Stomach (tissue), 8 donors: ENCODE measurements at regions not wholly inside any gene's neighbourhood (a gene's known extent, or its start where the extent isn't known, plus 50 kb on each side); places are given as distances from the start of the nearest gene placed in this dataset.

Experiments used
- DNase-seq, 2 donors: peaks; one replicate each; pipeline versions ENCODE4 v3.0.0 to v3.0.0-alpha.2; 2013 to 2019
- H3K27ac ChIP-seq, 5 donors: fragments of 200-600 bp in 4 of 5; sonication (generic) in 4 of 5; one replicate each; pipeline ENCODE4 v1.5.1; 2013 to 2019; ENCODE audit warnings: mild to moderate bottlenecking in 1 of 5, moderate library complexity in 1 of 5
- H3K27me3 ChIP-seq, 3 donors: fragments of 200-600 bp; sonication (generic); one replicate each; pipeline ENCODE4 v1.5.1; 2017 to 2019; ENCODE audit warnings: mixed run types in 1 of 3
- H3K36me3 ChIP-seq, 4 donors: fragments of 200-600 bp; sonication (generic); 1 replicate in 3 of 4; 2 replicates in 1 of 4; pipeline ENCODE4 v1.5.1; 2016 to 2019
- H3K4me1 ChIP-seq, 4 donors: fragments of 200-600 bp; sonication (generic); one replicate each; pipeline ENCODE4 v1.5.1; 2016 to 2019
- H3K4me3 ChIP-seq, 4 donors: fragments of 200-600 bp; sonication (generic) in 3 of 4; one replicate each; pipeline ENCODE4 v1.5.1; 2016 to 2019; ENCODE audit warnings: mild to moderate bottlenecking in 1 of 4
- H3K9me3 ChIP-seq, 4 donors: fragments of 200-600 bp; sonication (generic); one replicate each; pipeline ENCODE4 v1.5.1; 2016 to 2019
- CTCF ChIP-seq, 7 experiments: fragments of 450-650 bp in 4 of 7; fragments of 200-600 bp in 3 of 7; sonication (generic) in 3 of 7; IDR thresholded peaks; one replicate each; pipeline ENCODE4 v1.5.1; 2016 to 2019; ENCODE audit warnings: antibody characterized with exemption in 7 of 7, control low read depth in 2 of 7, mild to moderate bottlenecking in 1 of 7
- EP300 ChIP-seq: sonication (generic); formaldehyde crosslinking; IDR thresholded peaks from one replicate; pipeline ENCODE4 v1.6.1; 2017; ENCODE audit warnings: antibody characterized with exemption
- POLR2A ChIP-seq, 4 donors: fragments of 450-650 bp; IDR thresholded peaks; one replicate each; pipeline ENCODE4 v1.6.1; 2016; ENCODE audit warnings: antibody characterized with exemption in 4 of 4, control low read depth in 2 of 4, mild to moderate bottlenecking in 1 of 4, moderate library complexity in 1 of 4
- POLR2AphosphoS5 ChIP-seq, 3 donors: sonication (generic); formaldehyde crosslinking; IDR thresholded peaks; one replicate each; pipeline ENCODE4 v1.6.1; 2016; ENCODE audit warnings: antibody characterized with exemption in 3 of 3
- WGBS, 5 donors: extraction: QIAGEN DNeasy Blood & Tissue Kit in 3 of 5; methylation state at CpG; one replicate each; pipeline versions ENCODE4 v1.1.5 to v1.1.7; 2013 to 2018; 5-methylcytosine and 5-hydroxymethylcytosine counted together
- intact Hi-C: fragments of 100-400 bp; cut with DNase I; formaldehyde crosslinking; loops from one replicate; pipeline ENCODE4 v1.15.1; 2023; ENCODE audit warnings: low total_unique reads
- donor health status: healthy with polysubstance abuse.
- donor health status: Bipolar disorder and iron deficiency.
- donor health status: healthy.

DNA sequence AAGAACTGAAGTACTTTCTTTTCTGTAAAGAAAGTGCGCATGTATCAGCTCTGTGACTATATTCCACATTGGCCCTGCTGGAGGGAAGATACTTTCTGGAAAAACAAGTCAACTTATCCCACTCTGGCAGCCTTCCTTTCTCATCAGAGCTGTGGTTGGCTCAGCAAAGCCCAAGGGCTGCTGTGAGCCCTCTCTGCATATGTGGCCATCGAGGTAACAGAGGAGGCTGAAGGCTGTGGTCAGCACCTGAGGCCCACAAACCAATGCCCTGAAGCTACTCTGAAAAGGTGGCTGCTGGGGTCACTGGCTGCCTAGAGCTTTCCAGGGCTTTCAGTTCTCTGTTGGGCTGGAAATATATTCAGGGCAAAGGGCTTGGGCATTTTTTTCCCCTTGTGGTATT is 70.8 kb upstream of the IGF1 start:
- H3K36me3 ChIP-seq = no peaks in the 10 kb centered on the region
- peaks cover 0 to 6% (median 2%) of the 10 kb centered on the region in 4 donors for H3K4me1 ChIP-seq
- TF ChIP-seq POLR2A (IDR thresholded peaks at IDR 0.05) (no peak), CTCF (IDR thresholded peaks at IDR 0.05) (no peak), POLR2AphosphoS5 (IDR thresholded peaks at IDR 0.05) (no peak), EP300 (no peak)
- intact Hi-C loops = no loop called here
- DNase-seq = no peak
- 85 to 94% (median 92%) methylated on average over 2 of the region's 2 CpGs for WGBS, 5 donors
- H3K27me3 ChIP-seq = no peaks in the 10 kb centered on the region
- H3K9me3 ChIP-seq = no peaks in the 10 kb centered on the region
- no peak overlapping the region for H3K27ac ChIP-seq
- no peak overlapping the region for H3K4me3 ChIP-seq

GRCh38 chr12:102549691-102550090 is 69.3 kb upstream of the IGF1 start:
- Histone ChIP-seq H3K27ac (no peak overlapping the region), H3K9me3 (no peaks in the 10 kb centered on the region)
- 68 to 81% (median 77%) methylated on average over 5 of the region's 5 CpGs for WGBS, 5 donors

GRCh38 chr12:102548543-102548942 is 68.2 kb upstream of the IGF1 start:
- H3K4me1 ChIP-seq = peaks cover 0 to 6% (median 2%) of the 10 kb centered on the region in 4 donors
- peak; percentile 64 to 77 for DNase-seq
- H3K27ac ChIP-seq = no peak overlapping the region
- H3K36me3 ChIP-seq = no peaks in the 10 kb centered on the region
- intact Hi-C loops = no loop called here
- H3K4me3 ChIP-seq = no peak overlapping the region
- 10 to 47% (median 28%) methylated on average over 3 of the region's 3 CpGs for WGBS, 5 donors
- H3K27me3 ChIP-seq = no peaks in the 10 kb centered on the region
- H3K9me3 ChIP-seq = no peaks in the 10 kb centered on the region
- peak in 1 of 3 donors; percentile 45 for TF ChIP-seq POLR2AphosphoS5 (IDR thresholded peaks at IDR 0.05)
- no peak for TF ChIP-seq EP300
- no peak for TF ChIP-seq CTCF (IDR thresholded peaks at IDR 0.05)
- TF ChIP-seq POLR2A (IDR thresholded peaks at IDR 0.05) = no peak

More at GRCh38 chr12:102549691-102550090, 69.3 kb upstream of the IGF1 start:
- Histone ChIP-seq H3K4me3 (no peak overlapping the region), H3K36me3 (no peaks in the 10 kb centered on the region), H3K27me3 (no peaks in the 10 kb centered on the region), H3K4me1 (peaks cover 0 to 6% (median 2%) of the 10 kb centered on the region in 4 donors)
- TF ChIP-seq POLR2AphosphoS5 (IDR thresholded peaks at IDR 0.05) (no peak), CTCF (IDR thresholded peaks at IDR 0.05) (no peak), POLR2A (IDR thresholded peaks at IDR 0.05) (no peak), EP300 (no peak)
- DNase-seq = no peak
- intact Hi-C loops = no loop called here

DNA sequence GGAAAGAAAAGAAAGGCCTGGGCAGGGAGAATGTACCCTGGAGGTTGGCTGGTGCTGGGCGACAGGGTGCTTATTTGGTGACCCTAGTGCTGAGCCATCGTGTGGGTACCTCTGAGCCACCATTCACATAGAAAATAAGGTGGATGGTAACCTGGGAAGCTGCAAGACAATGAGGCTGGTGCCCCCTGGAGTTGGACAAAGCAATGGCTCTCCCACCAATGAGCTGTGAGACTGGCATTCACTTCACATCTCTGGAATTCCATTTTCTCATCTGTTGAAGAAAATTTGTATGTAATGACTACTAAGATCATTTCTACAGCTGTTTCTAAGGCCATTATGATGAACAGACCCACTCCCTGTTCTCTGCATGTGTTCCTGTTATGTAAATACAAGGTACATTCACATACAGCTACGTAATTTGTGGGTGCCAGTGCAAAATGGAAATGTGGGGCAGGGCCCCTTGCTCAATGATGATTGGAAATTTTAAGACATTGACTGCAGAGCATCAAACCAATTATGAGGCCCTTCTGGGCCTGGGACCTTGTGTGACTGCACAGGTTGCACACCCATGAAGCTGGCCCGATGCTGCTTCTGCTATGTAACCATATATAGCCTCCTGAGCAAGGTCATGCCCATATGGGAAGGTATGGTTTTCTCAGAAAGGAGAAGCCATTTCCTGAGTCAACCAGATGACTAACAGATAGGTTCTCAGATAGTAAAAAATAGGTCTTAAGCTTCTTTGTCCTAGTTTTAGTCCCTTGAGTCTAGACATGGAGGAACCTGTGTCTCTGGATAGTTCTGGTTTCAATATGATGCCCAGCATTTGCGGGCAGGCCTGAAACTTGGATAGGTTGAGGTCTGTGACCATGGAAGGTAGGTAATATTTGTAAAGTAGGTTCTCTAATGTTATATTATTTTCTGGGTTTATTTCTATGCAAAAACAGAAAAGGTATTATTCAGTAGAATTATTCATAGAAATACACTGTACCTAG is 63.4 kb upstream of the IGF1 start:
- Histone ChIP-seq H3K9me3 (no peaks in the 10 kb centered on the region), H3K4me3 (no peak overlapping the region), H3K36me3 (no peaks in the 10 kb centered on the region), H3K27me3 (no peaks in the 10 kb centered on the region), H3K27ac (no peak overlapping the region), H3K4me1 (peaks cover 0 to 5% (median 2%) of the 10 kb centered on the region in 4 donors)
- WGBS, 5 donors = 71 to 87% (median 83%) methylated on average over 5 of the region's 5 CpGs
- intact Hi-C loops = no loop called here
- TF ChIP-seq POLR2A (IDR thresholded peaks at IDR 0.05) (no peak), CTCF (IDR thresholded peaks at IDR 0.05) (no peak), POLR2AphosphoS5 (IDR thresholded peaks at IDR 0.05) (no peak), EP300 (no peak)
- no peak for DNase-seq
